Right lobe of liver (tissue), 6 donors: ENCODE measurements at regions not wholly inside any gene's neighbourhood (a gene's known extent, or its start where the extent isn't known, plus 50 kb on each side); places are given as distances from the start of the nearest gene placed in this dataset.
A peak's percentile ranks its signal among the peaks of the same experiment; 100 is the strongest.

Experiments
- ATAC-seq, 4 donors: fragments of 200-7000 bp; cut with Tn5 transposase; one replicate each; pipeline ENCODE4 v1.9.1; 2020; ENCODE audit warnings: mild to moderate bottlenecking in 4 of 4, moderate library complexity in 4 of 4
- DNase-seq, 3 donors: peaks; one replicate each; pipeline ENCODE4 v3.0.0-alpha.2; 2020
- H3K27ac ChIP-seq, 3 donors: fragments of 200-600 bp; one replicate each; pipeline ENCODE4 v1.8.0; 2022
- H3K27me3 ChIP-seq, 2 donors: fragments of 200-600 bp; one replicate each; pipeline ENCODE4 v1.8.0; 2022
- H3K36me3 ChIP-seq, 4 donors: fragments of 200-600 bp; sonication (generic) in 1 of 4; one replicate each; pipeline versions ENCODE4 v1.5.1 to v1.8.0; 2017 to 2022; ENCODE audit warnings: control low read depth in 1 of 4
- H3K4me1 ChIP-seq, 4 donors: fragments of 200-600 bp; sonication (generic) in 1 of 4; one replicate each; pipeline versions ENCODE4 v1.5.1 to v1.8.0; 2017 to 2022; ENCODE audit warnings: control low read depth in 1 of 4
- H3K4me3 ChIP-seq, 3 donors: fragments of 200-600 bp; one replicate each; pipeline ENCODE4 v1.8.0; 2022
- H3K9me3 ChIP-seq, 4 donors: fragments of 200-600 bp; sonication (generic) in 1 of 4; one replicate each; pipeline versions ENCODE4 v1.5.1 to v1.8.0; 2017 to 2022; ENCODE audit warnings: control low read depth in 1 of 4
- CTCF ChIP-seq, 4 donors: fragments of 200-600 bp in 3 of 4; fragments of 450-650 bp in 1 of 4; IDR thresholded peaks; one replicate each; pipeline versions ENCODE4 v1.5.1 to v1.8.0; 2016 to 2022; ENCODE audit warnings: antibody characterized with exemption in 4 of 4, mild to moderate bottlenecking in 2 of 4
- POLR2A ChIP-seq: fragments of 450-650 bp; IDR thresholded peaks from one replicate; pipeline ENCODE4 v1.6.1; 2017; ENCODE audit warnings: antibody characterized with exemption, mild to moderate bottlenecking
- WGBS: methylation state at CpG from one replicate; pipeline ENCODE4 v1.1.6; 2018; ENCODE audit warnings: low coverage, low lambda C conversion rate; ENCODE audit not compliant: insufficient coverage; ENCODE audit errors: missing lambda C conversion rate; 5-methylcytosine and 5-hydroxymethylcytosine counted together
- intact Hi-C, 2 donors: fragments of 100-400 bp; cut with DNase I; formaldehyde crosslinking; loops; one replicate each; pipeline versions ENCODE4 v1.11.2 to v1.14.1; 2022
- donor health status: DM: no; HTN: yes; CAD: no.
- donor health status: DM: no; HTN: no; CAD: no.
- donor health status: DM: no; HTN: no; CAD: no.
- donor health status: DM: no; HTN: yes; CAD: no.
- donor health status: DM: no; HTN: yes; CAD: no.

DNA sequence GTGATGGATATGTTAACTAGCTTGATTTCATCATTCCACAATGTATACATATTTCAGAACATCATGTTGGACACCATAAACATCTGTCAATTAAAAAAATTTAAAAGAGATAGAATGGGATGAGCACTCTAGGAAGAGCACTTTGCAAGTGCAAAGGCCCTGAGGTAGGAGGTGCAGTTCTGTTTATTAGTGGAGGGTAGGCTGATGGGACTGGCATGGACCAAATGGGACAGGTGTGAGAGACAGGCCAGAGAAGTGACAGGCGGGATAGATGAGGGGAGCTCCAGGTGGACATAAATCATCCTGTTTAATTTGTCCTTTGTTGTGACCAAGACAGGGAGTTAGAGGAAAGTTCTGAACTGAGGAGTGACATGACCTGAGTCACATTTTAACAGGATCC lies 477.9 kb downstream of the TSN start:
- 75% methylated on average over 1 of the region's 1 CpG for WGBS
- ATAC-seq (no peak), DNase-seq (no peak)
- Histone ChIP-seq H3K27ac (no peak overlapping the region), H3K4me3 (no peak overlapping the region), H3K36me3 (no peaks in the 10 kb centered on the region), H3K27me3 (no peaks in the 10 kb centered on the region), H3K4me1 (no peaks in the 10 kb centered on the region), H3K9me3 (no peaks in the 10 kb centered on the region)
- intact Hi-C loops: no loop called here
- TF ChIP-seq CTCF (IDR thresholded peaks at IDR 0.05) (no peak), POLR2A (no peak)

- 52% methylated on average over 7 of the region's 7 CpGs for WGBS
- no peak for TF ChIP-seq POLR2A
- no peak for TF ChIP-seq CTCF (IDR thresholded peaks at IDR 0.05)
- H3K27me3 ChIP-seq: no peaks in the 10 kb centered on the region
- peak; percentile 63 to 68 (median 67) for DNase-seq
- no peak overlapping the region for H3K4me3 ChIP-seq
- no peaks in the 10 kb centered on the region for H3K36me3 ChIP-seq
- no peak overlapping the region for H3K27ac ChIP-seq
- H3K4me1 ChIP-seq: no peaks in the 10 kb centered on the region
- intact Hi-C loops: no loop called here
- ATAC-seq: peak; percentile 56 to 95 (median 92)
- H3K9me3 ChIP-seq: no peaks in the 10 kb centered on the region
Measured at GRCh38 chr2:122236152-122236874, 480.9 kb downstream of the TSN start.

DNA sequence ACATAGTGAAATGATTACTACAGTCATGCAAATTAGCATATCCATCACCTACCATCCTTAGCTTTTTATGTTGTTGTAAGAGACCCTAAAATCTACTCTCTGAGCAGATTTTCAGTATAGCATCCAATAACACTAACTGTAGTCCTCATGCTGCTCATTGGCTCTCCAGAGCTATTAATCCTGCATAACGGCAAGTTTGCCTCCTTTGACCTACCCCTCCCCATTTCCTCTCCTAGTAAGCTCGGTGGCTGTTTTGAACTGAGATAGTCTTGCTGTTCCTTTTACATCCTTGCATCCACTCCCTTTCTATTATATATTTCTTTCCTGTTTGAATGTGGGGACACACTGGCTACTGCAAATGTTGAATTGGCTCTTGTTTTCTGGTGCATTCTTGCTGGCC lies 481.5 kb downstream of the TSN start:
- no peak overlapping the region for H3K27ac ChIP-seq
- no peaks in the 10 kb centered on the region for H3K36me3 ChIP-seq
- no peaks in the 10 kb centered on the region for H3K9me3 ChIP-seq
- TF ChIP-seq POLR2A (no peak), CTCF (IDR thresholded peaks at IDR 0.05) (no peak)
- DNase-seq (no peak), ATAC-seq (no peak)
- H3K4me1 ChIP-seq: no peaks in the 10 kb centered on the region
- H3K4me3 ChIP-seq: no peak overlapping the region
- H3K27me3 ChIP-seq: no peaks in the 10 kb centered on the region
- 31% methylated on average over 2 of the region's 2 CpGs for WGBS
- intact Hi-C loops: no loop called here

- WGBS: 25% methylated on average over 3 of the region's 3 CpGs
- no peak for ATAC-seq
- H3K9me3 ChIP-seq: no peaks in the 10 kb centered on the region
- no peaks in the 10 kb centered on the region for H3K27me3 ChIP-seq
- TF ChIP-seq POLR2A (no peak), CTCF (IDR thresholded peaks at IDR 0.05) (no peak)
- no peak overlapping the region for H3K4me3 ChIP-seq
- no peaks in the 10 kb centered on the region for H3K4me1 ChIP-seq
- no peak overlapping the region for H3K27ac ChIP-seq
- intact Hi-C loops: no loop called here
- no peaks in the 10 kb centered on the region for H3K36me3 ChIP-seq
- no peak for DNase-seq
Measured at GRCh38 chr2:122237450-122237849, 482.0 kb downstream of the TSN start.
